CD14-positive monocyte (primary cell): ENCODE measurements at regions not wholly inside any gene's neighbourhood (a gene's known extent, or its start where the extent isn't known, plus 50 kb on each side); places are given as distances from the start of the nearest gene placed in this dataset.

ENCODE experiments used
- DNase-seq, 3 donors: peaks; one replicate each; pipeline ENCODE4 v3.0.0-alpha.2; 2011 to 2022
- H2AFZ ChIP-seq: 2 replicates; pipeline ENCODE4 v1.6.0; 2012; ENCODE audit warnings: mild to moderate bottlenecking, low read depth, low read length, inconsistent platforms; ENCODE audit not compliant: insufficient read depth, poor library complexity, severe bottlenecking
- H3K27ac ChIP-seq, 2 donors: 1 replicate in 1 of 2; 2 replicates in 1 of 2; pipeline ENCODE4 v1.5.1; 2012 to 2013; ENCODE audit warnings: low read length in 2 of 2, control low read depth in 1 of 2, inconsistent platforms in 1 of 2, low read depth in 1 of 2, mild to moderate bottlenecking in 1 of 2
- H3K27me3 ChIP-seq, 2 donors: one replicate each; pipeline versions ENCODE4 v1.6.0 to v1.6.1; 2011 to 2013; ENCODE audit warnings: low read length in 2 of 2; ENCODE audit not compliant: control insufficient read depth in 2 of 2, insufficient read depth in 2 of 2
- H3K36me3 ChIP-seq, 2 donors: replicated peaks in 1 of 2; 1 replicate in 1 of 2; 2 replicates in 1 of 2; pipeline versions ENCODE4 v1.5.1 to v1.6.1; 2012 to 2013; ENCODE audit warnings: low read length in 2 of 2, control low read depth in 1 of 2, inconsistent platforms in 1 of 2, mild to moderate bottlenecking in 1 of 2; ENCODE audit not compliant: insufficient read depth in 2 of 2, control insufficient read depth in 1 of 2
- H3K4me1 ChIP-seq, 2 donors: 1 replicate in 1 of 2; 2 replicates in 1 of 2; pipeline versions ENCODE4 v1.5.1 to v1.6.1; 2012 to 2013; ENCODE audit warnings: low read length in 2 of 2, control low read depth in 1 of 2, inconsistent platforms in 1 of 2, mild to moderate bottlenecking in 1 of 2, moderate library complexity in 1 of 2; ENCODE audit not compliant: insufficient read depth in 2 of 2, control insufficient read depth in 1 of 2
- H3K4me2 ChIP-seq: replicated peaks from 2 replicates; pipeline ENCODE3; 2012; ENCODE audit warnings: low read length, moderate library complexity, mild to moderate bottlenecking; ENCODE audit not compliant: poor library complexity, severe bottlenecking; ENCODE audit errors: extremely low read depth
- H3K4me3 ChIP-seq, 3 experiments: fragments of 200-600 bp in 1 of 3; sonication (generic) in 1 of 3; replicated peaks in 1 of 3; 1 replicate in 2 of 3; 2 replicates in 1 of 3; pipeline ENCODE4 v1.5.1; 2011 to 2013; ENCODE audit warnings: low read length in 3 of 3, mild to moderate bottlenecking in 3 of 3, control low read depth in 2 of 3, low read depth in 2 of 3, inconsistent platforms in 1 of 3, moderate library complexity in 1 of 3
- H3K79me2 ChIP-seq: 2 replicates; pipeline ENCODE4 v1.6.0; 2012; ENCODE audit warnings: mild to moderate bottlenecking, control low read depth, inconsistent platforms, low read length, moderate library complexity; ENCODE audit not compliant: insufficient read depth
- H3K9ac ChIP-seq: 2 replicates; pipeline ENCODE4 v1.6.0; 2017; ENCODE audit warnings: low read length, mild to moderate bottlenecking; ENCODE audit not compliant: insufficient read depth, poor library complexity, severe bottlenecking
- H3K9me3 ChIP-seq, 2 donors: replicated peaks in 1 of 2; 1 replicate in 1 of 2; 2 replicates in 1 of 2; pipeline versions ENCODE4 v1.5.1 to v1.6.1; 2012 to 2013; ENCODE audit warnings: low read length in 2 of 2, control low read depth in 1 of 2; ENCODE audit not compliant: control insufficient read depth in 1 of 2, insufficient read depth in 1 of 2
- H4K20me1 ChIP-seq: 2 replicates; pipeline ENCODE4 v1.6.0; 2012; ENCODE audit warnings: mild to moderate bottlenecking, low read length, control low read depth, moderate library complexity; ENCODE audit not compliant: insufficient read depth
- H3K27ac Mint-ChIP-seq, 7 donors: one replicate each; pipeline ENCODE4 v1.8.0; 2020; ENCODE audit warnings: mild to moderate bottlenecking in 7 of 7, mixed read lengths in 7 of 7, moderate library complexity in 6 of 7, inconsistent platforms in 2 of 7
- H3K27me3 Mint-ChIP-seq, 3 donors: one replicate each; pipeline ENCODE4 v1.8.0; 2021 to 2022; ENCODE audit warnings: low read depth in 3 of 3, mild to moderate bottlenecking in 3 of 3, mixed read lengths in 3 of 3, moderate library complexity in 3 of 3, inconsistent platforms in 1 of 3
- H3K36me3 Mint-ChIP-seq, 2 donors: one replicate each; pipeline ENCODE4 v1.8.0; 2020; ENCODE audit warnings: mixed read lengths in 2 of 2, inconsistent platforms in 1 of 2, mild to moderate bottlenecking in 1 of 2
- H3K4me1 Mint-ChIP-seq: one replicate; pipeline ENCODE4 v1.8.0; 2020; ENCODE audit warnings: mild to moderate bottlenecking, mixed read lengths
- H3K4me3 Mint-ChIP-seq, 2 donors: one replicate each; pipeline ENCODE4 v1.8.0; 2020; ENCODE audit warnings: mild to moderate bottlenecking in 2 of 2, mixed read lengths in 2 of 2, moderate library complexity in 1 of 2
- H3K9me3 Mint-ChIP-seq, 7 donors: one replicate each; pipeline ENCODE4 v1.8.0; 2020 to 2022; ENCODE audit warnings: mixed read lengths in 7 of 7, mild to moderate bottlenecking in 6 of 7, moderate library complexity in 6 of 7, inconsistent platforms in 2 of 7
- WGBS: methylation state at CpG from one replicate; pipeline ENCODE4 v1.1.5; 2013; ENCODE audit warnings: missing lambda C conversion rate; ENCODE audit not compliant: insufficient coverage; 5-methylcytosine and 5-hydroxymethylcytosine counted together
- intact Hi-C, 2 donors: fragments of 100-400 bp; cut with micrococcal nuclease; formaldehyde crosslinking; loops; one replicate each; pipeline versions ENCODE4 v1.15.0 to v1.15.1; 2023
- TF ChIP-seq, protein P1 (sequence below): fragments of 200-600 bp; IDR thresholded peaks from one replicate; pipeline ENCODE4 v1.8.0; 2022; ENCODE audit warnings: antibody characterized with exemption, mild to moderate bottlenecking

DNA sequence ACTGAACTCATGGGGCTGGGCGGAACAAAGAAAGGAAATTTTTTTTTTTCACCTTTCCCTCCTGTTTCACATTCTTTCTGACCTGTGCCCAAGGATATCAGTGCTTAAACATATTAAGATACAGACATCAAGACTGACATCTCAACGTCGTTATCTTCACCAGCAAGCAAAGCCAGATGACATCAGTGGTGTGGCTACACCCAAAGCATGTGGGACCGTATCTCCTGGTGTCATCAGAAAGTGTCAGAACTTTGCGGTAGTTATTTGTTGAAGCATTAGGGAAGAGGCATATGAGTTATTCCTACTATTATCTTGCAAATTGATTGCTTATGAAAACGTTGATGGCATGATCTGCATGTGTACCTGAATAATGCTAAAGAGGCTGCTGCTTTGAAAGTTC lies 487.4 kb downstream of the TLE4 start:
- H3K27me3 Mint-ChIP-seq: no peaks in the 10 kb centered on the region
- no peak overlapping the region for H3K4me3 ChIP-seq
- H3K4me1 Mint-ChIP-seq: no peaks in the 10 kb centered on the region
- no peak overlapping the region for H3K27ac Mint-ChIP-seq
- H3K4me3 Mint-ChIP-seq: no peak overlapping the region
- H3K9me3 Mint-ChIP-seq: peaks cover 0 to 19% (median 10%) of the 10 kb centered on the region in 7 donors
- no peaks in the 10 kb centered on the region for H3K27me3 ChIP-seq
- H2AFZ ChIP-seq: no peak overlapping the region
- H3K36me3 Mint-ChIP-seq: no peaks in the 10 kb centered on the region
- no peak for DNase-seq
- no peaks in the 10 kb centered on the region for H3K36me3 ChIP-seq
- WGBS: 100% methylated on average over 2 of the region's 6 CpGs
- H3K4me2 ChIP-seq: no peak overlapping the region
- no peaks in the 10 kb centered on the region for H4K20me1 ChIP-seq
- intact Hi-C loops: no loop called here
- no peak overlapping the region for H3K27ac ChIP-seq
- no peaks in the 10 kb centered on the region for H3K4me1 ChIP-seq
- TF ChIP-seq, protein P1, sequence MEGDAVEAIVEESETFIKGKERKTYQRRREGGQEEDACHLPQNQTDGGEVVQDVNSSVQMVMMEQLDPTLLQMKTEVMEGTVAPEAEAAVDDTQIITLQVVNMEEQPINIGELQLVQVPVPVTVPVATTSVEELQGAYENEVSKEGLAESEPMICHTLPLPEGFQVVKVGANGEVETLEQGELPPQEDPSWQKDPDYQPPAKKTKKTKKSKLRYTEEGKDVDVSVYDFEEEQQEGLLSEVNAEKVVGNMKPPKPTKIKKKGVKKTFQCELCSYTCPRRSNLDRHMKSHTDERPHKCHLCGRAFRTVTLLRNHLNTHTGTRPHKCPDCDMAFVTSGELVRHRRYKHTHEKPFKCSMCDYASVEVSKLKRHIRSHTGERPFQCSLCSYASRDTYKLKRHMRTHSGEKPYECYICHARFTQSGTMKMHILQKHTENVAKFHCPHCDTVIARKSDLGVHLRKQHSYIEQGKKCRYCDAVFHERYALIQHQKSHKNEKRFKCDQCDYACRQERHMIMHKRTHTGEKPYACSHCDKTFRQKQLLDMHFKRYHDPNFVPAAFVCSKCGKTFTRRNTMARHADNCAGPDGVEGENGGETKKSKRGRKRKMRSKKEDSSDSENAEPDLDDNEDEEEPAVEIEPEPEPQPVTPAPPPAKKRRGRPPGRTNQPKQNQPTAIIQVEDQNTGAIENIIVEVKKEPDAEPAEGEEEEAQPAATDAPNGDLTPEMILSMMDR: no peak
- no peaks in the 10 kb centered on the region for H3K79me2 ChIP-seq
- H3K9ac ChIP-seq: no peak overlapping the region
- peaks cover 7 to 11% of the 10 kb centered on the region in 2 donors for H3K9me3 ChIP-seq

DNA sequence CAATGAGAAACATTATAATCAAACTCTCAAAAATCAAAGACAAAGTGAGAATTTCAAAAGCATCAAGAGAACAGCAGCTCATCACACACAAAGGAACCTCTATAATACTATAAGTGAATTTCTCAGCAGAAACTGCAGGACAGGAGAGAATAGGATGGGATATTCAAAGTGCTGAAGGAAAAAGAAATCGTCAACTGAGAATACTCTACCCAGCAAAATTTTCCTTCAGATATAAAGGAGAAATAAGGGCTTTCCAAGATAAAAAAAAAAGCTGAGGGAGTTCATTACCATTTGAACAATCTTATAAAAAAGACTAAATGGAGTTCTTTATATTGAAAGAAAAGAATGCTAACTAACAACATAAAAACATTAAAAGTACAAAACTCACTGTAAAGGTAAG lies 481.1 kb downstream of the TLE4 start:
- TF ChIP-seq, protein P1: no peak
- no peaks in the 10 kb centered on the region for H3K27me3 ChIP-seq
- peaks cover 4 to 5% of the 10 kb centered on the region in 2 donors for H3K9me3 ChIP-seq
- no peak overlapping the region for H2AFZ ChIP-seq
- no peaks in the 10 kb centered on the region for H3K4me1 Mint-ChIP-seq
- H3K27ac Mint-ChIP-seq: no peak overlapping the region
- H3K4me3 ChIP-seq: no peak overlapping the region
- no peak overlapping the region for H3K9ac ChIP-seq
- no CpG with 5 or more reads among the region's 1 CpG for WGBS
- no peaks in the 10 kb centered on the region for H3K79me2 ChIP-seq
- H3K27ac ChIP-seq: no peak overlapping the region
- no peaks in the 10 kb centered on the region for H3K36me3 Mint-ChIP-seq
- H3K4me3 Mint-ChIP-seq: no peak overlapping the region
- H3K4me1 ChIP-seq: no peaks in the 10 kb centered on the region
- intact Hi-C loops: no loop called here
- H4K20me1 ChIP-seq: no peaks in the 10 kb centered on the region
- peaks cover 2 to 11% (median 6%) of the 10 kb centered on the region in 7 donors for H3K9me3 Mint-ChIP-seq
- DNase-seq: no peak
- H3K36me3 ChIP-seq: no peaks in the 10 kb centered on the region
- H3K4me2 ChIP-seq: no peak overlapping the region
- no peaks in the 10 kb centered on the region for H3K27me3 Mint-ChIP-seq
